ENCODE measurements at regions not wholly inside any gene's neighbourhood (a gene's known extent, or its start where the extent isn't known, plus 50 kb on each side); places are given as distances from the start of the nearest gene placed in this dataset.

DNA sequence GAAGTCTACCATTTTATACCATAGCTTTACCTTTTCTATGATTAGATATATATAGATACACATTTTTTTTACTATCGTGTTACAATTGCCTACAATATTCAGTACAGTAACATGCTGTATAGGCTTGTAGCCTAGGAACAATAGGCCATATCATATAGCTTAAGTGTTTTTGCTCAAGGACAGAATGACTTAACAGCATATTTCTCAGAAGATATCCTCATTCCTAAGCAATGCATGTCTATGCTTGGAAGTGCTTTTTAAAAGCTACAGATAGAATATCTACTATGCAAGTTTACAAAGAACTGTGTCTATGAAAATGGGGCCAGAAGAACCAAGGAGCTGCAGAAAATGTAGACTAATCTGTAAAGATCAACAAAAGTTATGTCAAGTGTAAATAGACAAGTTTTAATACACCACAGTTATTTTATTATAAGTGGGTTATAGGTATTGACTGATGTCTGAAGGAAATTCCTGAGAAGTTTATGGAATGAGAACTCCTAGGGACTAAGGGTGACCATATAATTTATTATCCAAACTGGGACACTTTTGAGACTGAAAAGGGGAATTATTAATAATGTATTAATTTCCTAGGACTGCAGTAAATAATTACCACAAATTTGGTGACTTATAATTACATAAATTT, 138.7 kb upstream of the TGFBR2 start (continued):
- no peak for TF ChIP-seq REST (IDR thresholded peaks at IDR 0.05; ENCODE audit: unreplicated experiment)
- TF ChIP-seq JUNB (IDR thresholded peaks at IDR 0.05; ENCODE audit: unreplicated experiment) = no peak
- no peak for TF ChIP-seq POLR2AphosphoS5 (IDR thresholded peaks at IDR 0.05; ENCODE audit: low read depth)

DNA sequence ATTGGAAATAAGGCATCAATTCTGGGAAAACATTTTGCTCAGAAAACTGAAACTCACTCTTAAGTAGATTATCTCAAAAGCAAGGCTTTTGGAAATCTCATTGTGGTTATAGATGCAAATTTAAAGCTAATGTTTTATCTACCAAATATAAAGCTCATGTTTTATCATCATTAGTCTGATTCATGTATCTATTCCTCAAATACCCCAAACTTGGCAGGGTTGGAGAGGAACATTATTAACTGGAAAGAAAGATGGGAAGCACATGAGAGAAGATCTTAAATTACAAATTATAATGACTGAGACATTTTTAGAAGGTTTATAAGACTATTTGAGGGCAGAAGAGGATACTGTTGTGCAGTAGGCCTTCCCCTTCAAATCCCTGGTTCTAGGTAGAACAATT, 137.3 kb upstream of the TGFBR2 start:
- Histone ChIP-seq H3K4me3 (no peak overlapping the region), H3K9me2 (ENCODE audit: insufficient read depth) (peaks cover 21% of the 10 kb centered on the region), H2AFZ (no peak overlapping the region), H3K27ac (ENCODE audit: low read depth) (no peak overlapping the region), H3K36me3 (ENCODE audit: insufficient read depth) (no peaks in the 10 kb centered on the region), H4K20me1 (replicated peaks; ENCODE audit: insufficient read depth) (no peaks in the 10 kb centered on the region), H3K79me2 (replicated peaks; ENCODE audit: insufficient read depth) (no peaks in the 10 kb centered on the region), H3K4me1 (ENCODE audit: insufficient read depth) (no peaks in the 10 kb centered on the region), H3F3A (replicated peaks; ENCODE audit: low read depth) (no peaks in the 10 kb centered on the region), H3K27me3 (ENCODE audit: insufficient read depth) (no peaks in the 10 kb centered on the region), H3K4me2 (no peak overlapping the region)
- no peaks in the 10 kb centered on the region for H3K4me1 Mint-ChIP-seq
- no peak overlapping the region for H3K27ac Mint-ChIP-seq
- H3K27me3 Mint-ChIP-seq (ENCODE audit: insufficient read depth, low read depth, poor library complexity) = no peaks in the 10 kb centered on the region
- DNase-seq (ENCODE audit: low spot score) (no peak), ATAC-seq (no peak)
- H3K9me3 Mint-ChIP-seq = no peaks in the 10 kb centered on the region
- no peaks in the 10 kb centered on the region for H3K36me3 Mint-ChIP-seq (ENCODE audit: low read depth)
- H3K4me3 Mint-ChIP-seq = no peak overlapping the region
- TF ChIP-seq CREB1 (CRISPR knock-in tag; IDR thresholded peaks at IDR 0.05; ENCODE audit: low read depth) (no peak), JUNB (IDR thresholded peaks at IDR 0.05; ENCODE audit: unreplicated experiment) (no peak), ZNF114 (CRISPR knock-in tag; IDR thresholded peaks at IDR 0.05) (no peak), ZNF462 (CRISPR knock-in tag; IDR thresholded peaks at IDR 0.05) (no peak), NANOG (IDR thresholded peaks at IDR 0.05; ENCODE audit: borderline replicate concordance) (no peak), EZH2phosphoT487 (IDR thresholded peaks at IDR 0.05; ENCODE audit: unreplicated experiment) (no peak), EZH2 (IDR thresholded peaks at IDR 0.05; ENCODE audit: low read depth, unreplicated experiment) (no peak), STAT1 (IDR thresholded peaks at IDR 0.05; ENCODE audit: unreplicated experiment) (no peak), POLR2AphosphoS5 (IDR thresholded peaks at IDR 0.05; ENCODE audit: low read depth) (no peak)
- TF ChIP-seq, protein P1, sequence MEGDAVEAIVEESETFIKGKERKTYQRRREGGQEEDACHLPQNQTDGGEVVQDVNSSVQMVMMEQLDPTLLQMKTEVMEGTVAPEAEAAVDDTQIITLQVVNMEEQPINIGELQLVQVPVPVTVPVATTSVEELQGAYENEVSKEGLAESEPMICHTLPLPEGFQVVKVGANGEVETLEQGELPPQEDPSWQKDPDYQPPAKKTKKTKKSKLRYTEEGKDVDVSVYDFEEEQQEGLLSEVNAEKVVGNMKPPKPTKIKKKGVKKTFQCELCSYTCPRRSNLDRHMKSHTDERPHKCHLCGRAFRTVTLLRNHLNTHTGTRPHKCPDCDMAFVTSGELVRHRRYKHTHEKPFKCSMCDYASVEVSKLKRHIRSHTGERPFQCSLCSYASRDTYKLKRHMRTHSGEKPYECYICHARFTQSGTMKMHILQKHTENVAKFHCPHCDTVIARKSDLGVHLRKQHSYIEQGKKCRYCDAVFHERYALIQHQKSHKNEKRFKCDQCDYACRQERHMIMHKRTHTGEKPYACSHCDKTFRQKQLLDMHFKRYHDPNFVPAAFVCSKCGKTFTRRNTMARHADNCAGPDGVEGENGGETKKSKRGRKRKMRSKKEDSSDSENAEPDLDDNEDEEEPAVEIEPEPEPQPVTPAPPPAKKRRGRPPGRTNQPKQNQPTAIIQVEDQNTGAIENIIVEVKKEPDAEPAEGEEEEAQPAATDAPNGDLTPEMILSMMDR (conservative IDR thresholded peaks at IDR 0.05; ENCODE audit: low read depth in 2 of 2) = no peak
- TF ChIP-seq, protein P2, sequence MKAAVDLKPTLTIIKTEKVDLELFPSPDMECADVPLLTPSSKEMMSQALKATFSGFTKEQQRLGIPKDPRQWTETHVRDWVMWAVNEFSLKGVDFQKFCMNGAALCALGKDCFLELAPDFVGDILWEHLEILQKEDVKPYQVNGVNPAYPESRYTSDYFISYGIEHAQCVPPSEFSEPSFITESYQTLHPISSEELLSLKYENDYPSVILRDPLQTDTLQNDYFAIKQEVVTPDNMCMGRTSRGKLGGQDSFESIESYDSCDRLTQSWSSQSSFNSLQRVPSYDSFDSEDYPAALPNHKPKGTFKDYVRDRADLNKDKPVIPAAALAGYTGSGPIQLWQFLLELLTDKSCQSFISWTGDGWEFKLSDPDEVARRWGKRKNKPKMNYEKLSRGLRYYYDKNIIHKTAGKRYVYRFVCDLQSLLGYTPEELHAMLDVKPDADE (IDR thresholded peaks at IDR 0.05) = no peak

All from GM23338 (cell line).